NCI-H2171 treated with DMSO at 0.1 percent for 48 hours (cell line): ENCODE measurements at regions not wholly inside any gene's neighbourhood (a gene's known extent, or its start where the extent isn't known, plus 50 kb on each side); places are given as distances from the start of the nearest gene placed in this dataset.

Experiments used
- DNase-seq: peaks from one replicate; lab custom pipeline; 2025; lab: John Stamatoyannopoulos, UW

DNA sequence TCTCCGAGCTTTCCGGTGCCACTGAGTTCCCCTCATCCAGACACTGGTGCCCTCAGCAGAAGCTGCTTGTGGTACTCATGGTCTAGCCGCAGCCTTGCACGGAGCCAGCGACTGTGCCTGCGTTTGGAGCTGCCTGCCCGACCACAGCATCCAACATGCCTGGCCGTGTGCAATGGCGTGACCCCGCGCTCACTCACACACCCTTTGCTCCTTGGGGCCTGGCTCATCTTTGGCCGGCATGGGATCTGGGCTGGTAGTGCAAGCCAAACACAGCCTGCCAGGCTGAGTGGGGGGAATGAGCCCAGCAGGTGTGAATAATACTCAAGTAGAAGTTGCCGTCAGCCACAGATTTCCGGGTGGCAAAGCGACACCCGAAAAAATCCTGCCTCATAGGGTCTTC lies 1178.7 kb upstream of the GBE1 start:
- DNase-seq = no peak

GRCh38 chr3:82939491-82940097 lies 1178.1 kb upstream of the GBE1 start:
- no peak for DNase-seq

- no peak for DNase-seq
Measured at GRCh38 chr3:82938821-82939328, 1177.4 kb upstream of the GBE1 start.

GRCh38 chr3:82927309-82928253 lies 1166.1 kb upstream of the GBE1 start:
- peak; percentile 51 for DNase-seq

DNA sequence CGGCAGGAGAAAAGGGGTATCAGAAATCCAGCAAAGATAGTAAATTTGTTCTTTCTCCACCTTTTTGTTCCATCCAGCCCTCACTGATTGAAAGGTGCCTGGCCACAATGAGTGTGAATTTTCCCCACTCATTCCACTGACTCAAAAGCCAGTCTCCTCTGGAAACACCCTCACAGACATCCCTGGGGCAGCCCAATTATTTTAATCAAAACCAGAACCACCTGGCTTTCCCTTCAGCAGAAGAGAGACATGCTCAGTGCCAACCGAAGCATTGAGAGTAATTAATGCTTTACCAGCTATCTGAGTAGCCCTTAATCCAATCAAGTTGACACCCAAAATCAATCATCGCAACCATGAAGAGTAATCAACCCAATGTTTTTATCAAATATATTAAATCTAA lies 1129.6 kb upstream of the GBE1 start:
- no peak for DNase-seq

DNA sequence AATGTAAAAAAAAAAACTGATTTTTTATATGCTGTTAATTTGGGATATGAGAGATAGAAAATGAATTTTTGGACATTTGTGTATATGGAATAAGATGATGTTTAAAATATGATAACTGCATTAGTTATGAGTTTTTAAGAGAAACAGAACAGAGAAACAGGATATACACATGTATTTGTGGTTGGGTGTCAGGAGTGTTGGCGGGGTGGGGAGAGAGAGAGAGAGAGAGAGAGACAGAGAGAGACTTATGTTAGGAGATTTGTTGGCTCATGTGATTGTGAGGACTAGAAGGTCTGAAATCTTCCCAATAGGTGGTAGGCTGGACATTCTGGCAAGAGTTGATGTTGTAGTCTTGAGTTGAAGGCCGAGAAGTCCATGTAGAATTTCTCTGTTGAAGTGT lies 1121.6 kb upstream of the GBE1 start:
- no peak for DNase-seq

DNA sequence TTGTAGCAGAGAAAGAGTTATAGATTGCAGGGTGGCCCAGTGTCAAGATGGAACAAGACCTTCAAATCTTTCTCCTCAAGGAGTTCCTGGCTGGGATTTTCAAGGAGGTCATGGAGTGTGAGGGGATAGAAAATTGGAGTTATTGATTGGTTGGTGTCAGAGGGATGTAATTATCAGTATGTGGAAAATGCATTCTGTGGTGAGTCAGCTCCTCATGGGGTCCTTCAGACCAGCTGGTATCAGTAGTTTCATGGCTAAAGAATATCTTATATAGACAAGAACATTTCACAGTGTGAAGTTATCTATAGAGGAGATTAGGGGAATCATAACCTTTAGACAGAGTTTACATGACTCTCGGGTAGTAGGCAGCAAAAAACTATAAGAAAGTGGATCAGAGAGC lies 1114.0 kb upstream of the GBE1 start:
- no peak for DNase-seq

GRCh38 chr3:82839871-82840270 lies 1078.4 kb upstream of the GBE1 start:
- DNase-seq = no peak

- no peak for DNase-seq
Measured at GRCh38 chr3:82834098-82834497, 1072.7 kb upstream of the GBE1 start.

- no peak for DNase-seq
Measured at GRCh38 chr3:82824491-82824890, 1063.0 kb upstream of the GBE1 start.

GRCh38 chr3:82816086-82816485 lies 1054.6 kb upstream of the GBE1 start:
- no peak for DNase-seq

DNA sequence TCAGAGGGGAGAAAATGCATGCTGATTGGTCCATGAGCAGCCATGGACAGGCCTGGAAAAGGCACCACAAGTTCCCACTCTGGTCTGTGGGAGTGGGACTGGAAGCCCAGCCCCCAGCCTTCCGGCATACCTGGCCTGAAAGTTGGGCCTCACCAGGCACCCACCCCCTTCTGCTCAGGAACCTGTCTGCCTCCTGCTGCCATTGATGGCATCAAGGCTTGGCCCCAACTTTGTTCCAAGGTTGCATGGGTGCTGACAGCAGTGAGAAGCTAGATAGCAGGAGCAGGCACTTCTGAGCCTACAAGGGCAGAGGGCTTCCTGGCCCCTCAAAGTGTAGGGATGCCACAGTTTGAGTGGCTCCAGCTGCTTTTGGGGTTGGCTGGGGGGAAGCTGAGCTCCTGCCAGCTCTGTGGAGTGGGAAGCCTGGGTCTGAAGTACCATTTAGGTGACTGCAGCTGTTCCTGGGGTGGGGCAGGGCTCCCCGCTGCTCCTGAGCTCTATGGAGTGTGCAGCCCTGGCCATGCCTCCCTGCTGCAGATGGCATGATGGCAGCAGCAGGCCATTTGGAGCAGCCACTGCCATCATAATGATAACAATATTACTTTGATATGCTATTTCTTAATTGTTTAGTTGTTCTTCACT lies 1054.1 kb upstream of the GBE1 start:
- DNase-seq = no peak

DNA sequence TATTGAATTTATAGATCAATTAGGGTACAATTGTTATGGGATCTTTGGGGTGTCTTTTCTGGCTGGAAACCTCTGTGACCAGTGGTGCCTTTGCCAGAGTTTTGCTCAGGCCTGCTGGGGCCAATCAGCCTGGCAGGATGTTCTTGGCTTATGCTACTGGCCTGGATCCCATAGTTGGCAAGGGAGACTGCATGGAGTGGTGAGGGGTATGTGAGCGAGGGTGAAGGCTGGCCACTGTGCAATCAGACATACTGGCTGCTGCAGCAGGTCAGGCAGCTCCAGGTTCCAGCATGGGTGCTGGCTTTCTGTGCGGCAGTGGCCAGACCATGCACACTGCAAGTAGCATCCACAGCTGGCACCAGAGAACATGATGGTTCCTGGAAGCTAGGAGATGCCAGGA lies 1053.2 kb upstream of the GBE1 start:
- no peak for DNase-seq

- no peak for DNase-seq
Measured at GRCh38 chr3:82807781-82808180, 1046.3 kb upstream of the GBE1 start.

DNA sequence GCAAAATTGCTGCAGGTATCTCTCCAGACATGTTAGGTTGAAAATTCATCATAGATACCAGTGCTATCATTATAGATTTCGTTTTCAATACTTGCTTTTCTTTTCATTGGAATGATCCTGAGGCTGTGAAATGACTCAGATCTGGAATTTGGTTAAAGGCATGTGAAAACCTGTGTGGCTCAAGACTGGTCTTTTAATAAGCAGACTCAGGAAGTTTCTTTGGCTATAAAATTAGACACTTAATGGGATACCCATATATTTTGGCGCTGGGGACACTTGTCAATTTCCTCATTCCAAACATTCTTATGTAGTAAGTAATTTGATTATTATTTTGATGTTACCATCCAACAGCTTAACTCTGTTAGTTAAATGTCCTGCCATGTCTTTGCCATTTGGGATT lies 1041.1 kb upstream of the GBE1 start:
- DNase-seq = no peak

- no peak for DNase-seq
Measured at GRCh38 chr3:82800248-82800647, 1038.8 kb upstream of the GBE1 start.

- no peak for DNase-seq
Measured at GRCh38 chr3:82796765-82797164, 1035.3 kb upstream of the GBE1 start.

GRCh38 chr3:82791241-82791640 lies 1029.8 kb upstream of the GBE1 start:
- no peak for DNase-seq

DNA sequence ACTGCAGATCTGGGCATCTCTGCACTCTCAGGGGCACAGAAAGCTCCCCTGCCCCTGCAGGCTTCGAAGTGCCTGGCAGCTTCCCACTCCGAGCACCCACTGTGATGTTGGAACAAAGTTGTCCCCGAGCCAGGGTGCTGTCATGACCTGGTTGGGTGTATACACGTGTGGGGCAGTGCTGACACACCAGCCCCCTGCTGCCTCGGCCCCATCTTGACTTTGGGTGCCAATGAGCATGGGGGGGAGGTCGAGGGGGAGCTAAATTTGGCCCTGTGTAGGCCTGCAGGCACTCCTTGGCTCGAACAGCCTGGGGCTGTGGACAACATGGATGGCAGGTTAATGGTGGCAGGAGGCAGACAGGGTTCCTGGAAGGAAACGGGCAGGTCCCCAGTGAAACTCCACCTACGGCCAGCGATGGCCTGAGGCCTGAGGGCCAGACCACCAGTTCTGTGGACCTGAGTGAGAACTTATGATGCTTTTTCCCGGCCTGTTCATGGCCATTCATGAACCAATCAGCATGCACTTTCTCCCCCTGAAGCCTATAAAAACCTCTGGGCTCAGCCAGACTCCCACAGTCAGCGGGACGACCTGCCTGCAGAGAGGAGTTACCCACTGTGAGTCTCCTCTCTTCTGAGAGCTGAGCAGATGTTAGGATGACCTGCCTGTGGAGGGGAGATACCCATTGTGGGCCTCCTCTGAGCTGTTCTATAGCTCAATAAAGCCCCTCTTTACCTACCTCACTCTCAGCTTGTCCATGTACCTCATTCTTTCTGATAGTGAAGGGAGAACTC lies 1029.1 kb upstream of the GBE1 start:
- no peak for DNase-seq

GRCh38 chr3:82783194-82783593 lies 1021.7 kb upstream of the GBE1 start:
- no peak for DNase-seq

DNA sequence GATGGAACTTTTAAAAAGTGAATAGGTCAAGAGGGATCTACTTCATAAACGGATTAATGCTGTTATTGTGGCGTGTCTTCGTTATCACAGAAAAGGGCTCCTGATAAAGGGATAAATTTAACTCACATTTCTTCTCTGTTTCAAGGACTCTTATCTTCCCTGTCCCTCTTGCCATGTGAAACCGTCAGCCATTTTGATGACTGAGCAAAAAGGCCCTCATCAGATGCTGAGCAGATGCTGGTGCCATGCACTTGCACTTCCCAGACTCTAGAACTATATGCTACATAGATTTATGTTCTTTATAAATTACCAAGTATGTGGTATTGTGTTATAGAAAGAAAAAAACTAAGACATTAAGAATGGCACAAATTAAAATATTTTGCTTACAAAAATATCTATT lies 1011.8 kb upstream of the GBE1 start:
- peak; percentile 1 for DNase-seq

DNA sequence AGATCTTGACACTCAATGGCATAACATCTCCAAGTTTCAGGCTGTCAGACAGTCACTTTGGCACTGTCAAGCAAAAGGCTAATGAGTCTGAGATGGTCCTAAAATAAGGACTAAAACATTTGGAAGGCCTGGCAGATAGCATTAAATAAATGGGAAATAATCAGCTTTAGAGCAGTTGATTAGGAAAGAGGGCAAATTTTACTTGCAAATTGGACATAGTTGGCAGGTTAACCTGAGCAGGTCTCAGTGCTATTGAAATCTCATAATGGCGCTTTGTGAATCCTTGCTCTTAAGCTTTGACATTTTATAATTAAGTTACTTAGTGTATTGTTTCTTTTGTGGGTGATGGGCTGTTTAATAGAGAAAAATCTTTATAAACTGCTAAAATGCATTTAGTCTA lies 1003.1 kb upstream of the GBE1 start:
- no peak for DNase-seq
